ENCODE measurements at regions not wholly inside any gene's neighbourhood (a gene's known extent, or its start where the extent isn't known, plus 50 kb on each side); places are given as distances from the start of the nearest gene placed in this dataset.

DNA sequence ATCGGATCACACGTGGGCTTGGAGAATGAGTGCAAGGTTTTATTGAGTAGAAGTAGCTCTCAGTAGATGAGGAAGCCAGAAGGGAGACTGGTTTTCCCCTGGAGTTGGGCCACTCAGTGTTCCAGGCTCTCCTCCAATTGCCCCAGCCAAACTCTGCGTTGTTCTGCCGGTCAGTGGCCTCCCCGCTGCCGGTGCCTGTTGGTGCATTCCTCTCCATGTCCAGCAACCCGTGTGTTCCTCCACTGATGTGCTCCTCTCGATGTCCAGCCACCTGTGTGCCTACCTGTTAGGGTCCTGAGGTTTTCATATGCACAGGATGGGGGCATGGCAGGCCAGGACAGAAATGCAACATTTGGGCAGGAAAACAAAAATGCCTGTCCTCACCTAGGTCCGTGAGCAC, 888.0 kb upstream of the PTPRD start:
- TF ChIP-seq, protein P1, sequence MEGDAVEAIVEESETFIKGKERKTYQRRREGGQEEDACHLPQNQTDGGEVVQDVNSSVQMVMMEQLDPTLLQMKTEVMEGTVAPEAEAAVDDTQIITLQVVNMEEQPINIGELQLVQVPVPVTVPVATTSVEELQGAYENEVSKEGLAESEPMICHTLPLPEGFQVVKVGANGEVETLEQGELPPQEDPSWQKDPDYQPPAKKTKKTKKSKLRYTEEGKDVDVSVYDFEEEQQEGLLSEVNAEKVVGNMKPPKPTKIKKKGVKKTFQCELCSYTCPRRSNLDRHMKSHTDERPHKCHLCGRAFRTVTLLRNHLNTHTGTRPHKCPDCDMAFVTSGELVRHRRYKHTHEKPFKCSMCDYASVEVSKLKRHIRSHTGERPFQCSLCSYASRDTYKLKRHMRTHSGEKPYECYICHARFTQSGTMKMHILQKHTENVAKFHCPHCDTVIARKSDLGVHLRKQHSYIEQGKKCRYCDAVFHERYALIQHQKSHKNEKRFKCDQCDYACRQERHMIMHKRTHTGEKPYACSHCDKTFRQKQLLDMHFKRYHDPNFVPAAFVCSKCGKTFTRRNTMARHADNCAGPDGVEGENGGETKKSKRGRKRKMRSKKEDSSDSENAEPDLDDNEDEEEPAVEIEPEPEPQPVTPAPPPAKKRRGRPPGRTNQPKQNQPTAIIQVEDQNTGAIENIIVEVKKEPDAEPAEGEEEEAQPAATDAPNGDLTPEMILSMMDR (IDR thresholded peaks at IDR 0.05) = no peak
- no peak overlapping the region for H3K4me3 ChIP-seq
- no peak for DNase-seq (ENCODE audit: low spot score)
- no peak overlapping the region for H3K27ac ChIP-seq

DNA sequence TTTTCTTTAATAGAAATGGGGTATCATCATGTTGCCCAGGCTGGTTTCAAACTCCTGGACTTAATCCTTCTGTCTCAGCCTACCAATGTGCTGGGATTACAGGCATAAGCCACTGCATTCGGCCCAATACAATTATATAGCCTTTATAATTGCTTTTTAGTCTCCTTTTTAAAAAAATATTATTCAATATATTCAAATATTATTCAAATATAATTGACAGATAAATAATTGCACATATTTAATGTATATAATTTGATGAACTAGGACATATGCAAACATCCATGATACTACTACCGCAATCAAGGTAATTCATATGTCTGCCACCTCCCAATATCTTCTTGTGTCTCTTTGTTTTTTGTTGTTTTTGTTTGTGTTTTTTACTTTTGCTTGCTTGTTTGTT, 894.2 kb upstream of the PTPRD start:
- no peak for DNase-seq (ENCODE audit: low spot score)
- H3K4me3 ChIP-seq = no peak overlapping the region
- TF ChIP-seq, protein P1 (IDR thresholded peaks at IDR 0.05) = no peak
- no peak overlapping the region for H3K27ac ChIP-seq

DNA sequence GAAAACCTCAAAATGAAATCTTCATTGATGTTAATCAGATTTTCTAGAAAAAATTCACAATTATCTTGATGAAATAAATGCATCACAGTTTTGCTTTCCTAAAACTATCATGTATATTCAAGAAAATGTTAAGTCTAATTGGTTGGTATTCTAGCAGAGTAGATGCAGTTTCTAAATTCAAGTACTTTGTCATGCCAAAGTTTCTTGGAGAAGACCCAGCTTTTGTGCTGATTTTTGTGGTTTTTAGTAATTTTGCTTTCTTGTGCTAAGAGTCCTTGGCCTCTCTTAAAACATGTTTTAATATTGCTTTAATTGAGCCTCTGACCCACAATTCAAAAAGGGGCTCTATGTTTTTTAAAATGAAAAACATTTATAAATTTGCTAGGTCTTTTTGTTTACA, 924.8 kb upstream of the PTPRD start:
- no peak overlapping the region for H3K27ac ChIP-seq
- no peak overlapping the region for H3K4me3 ChIP-seq
- DNase-seq (ENCODE audit: low spot score) = no peak
- TF ChIP-seq, protein P1 (IDR thresholded peaks at IDR 0.05) = no peak

DNA sequence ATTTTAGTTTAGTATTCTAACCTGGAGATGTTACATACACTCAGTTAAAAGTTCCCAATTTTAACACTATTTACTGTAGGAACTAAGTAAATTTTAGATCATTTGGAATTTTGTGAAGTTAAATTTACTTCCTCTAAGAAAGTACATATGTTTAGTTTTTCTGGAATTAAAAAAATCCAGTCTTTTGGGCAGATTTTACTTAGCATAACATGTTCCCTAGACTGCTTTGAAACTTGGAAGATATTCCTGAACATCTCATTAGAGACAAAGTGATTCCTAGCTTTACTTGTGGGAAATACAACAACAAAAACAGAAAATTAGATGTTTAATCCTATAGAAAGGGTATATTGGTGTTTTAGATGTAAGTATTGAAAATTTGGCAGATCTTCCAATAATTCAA, 930.0 kb upstream of the PTPRD start:
- no peak overlapping the region for H3K27ac ChIP-seq
- TF ChIP-seq, protein P1 (IDR thresholded peaks at IDR 0.05) = no peak

DNA sequence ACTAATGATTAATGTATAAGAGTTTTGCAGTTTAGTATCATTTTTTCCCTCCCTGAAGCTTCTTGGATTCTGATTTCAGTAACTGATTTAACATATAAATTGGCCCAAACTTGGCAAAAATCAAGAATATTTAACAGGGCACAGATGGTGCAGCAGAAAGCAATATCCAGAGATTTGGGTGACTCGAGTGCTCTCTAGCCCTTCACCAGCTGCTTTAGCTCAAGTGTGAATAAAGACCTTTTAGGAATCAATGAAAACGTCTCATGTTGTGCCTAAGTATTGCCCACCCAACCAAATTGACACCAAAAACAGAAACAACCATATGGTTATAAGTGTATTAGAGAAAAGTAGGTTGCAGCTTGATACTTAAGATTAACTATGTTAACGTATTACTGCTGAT, 933.4 kb upstream of the PTPRD start:
- TF ChIP-seq, protein P1 (IDR thresholded peaks at IDR 0.05) = no peak
- Histone ChIP-seq H3K27ac (no peak overlapping the region), H3K4me3 (no peak overlapping the region)
- DNase-seq (ENCODE audit: low spot score) = no peak

More for the DNA sequence above, 930.0 kb upstream of the PTPRD start:
- DNase-seq (ENCODE audit: low spot score) = no peak
- no peak overlapping the region for H3K4me3 ChIP-seq

DNA sequence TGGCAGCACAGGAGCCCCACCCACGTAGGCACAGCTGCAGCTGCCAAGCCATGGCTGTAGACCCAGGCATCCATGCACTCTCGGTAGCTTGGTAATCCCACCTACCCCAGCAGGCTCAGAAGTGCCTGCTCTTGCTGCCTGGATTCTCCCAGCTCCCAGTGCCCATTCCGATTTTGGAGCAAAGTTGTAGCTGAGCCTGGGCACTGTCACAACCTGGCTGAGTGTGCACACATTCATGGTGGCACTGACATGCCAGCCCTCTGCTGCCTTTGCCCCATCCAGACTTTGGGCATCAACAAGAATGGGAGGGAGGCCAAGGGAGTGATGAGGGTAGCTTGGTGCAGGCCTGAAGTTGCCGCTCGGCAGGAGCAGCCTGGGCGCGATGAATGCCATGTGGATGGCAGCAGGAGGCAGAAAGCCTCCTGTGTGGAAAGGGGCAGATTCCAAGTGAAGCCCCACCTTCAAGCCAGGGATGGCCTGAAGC, 936.6 kb upstream of the PTPRD start:
- TF ChIP-seq, protein P1 (IDR thresholded peaks at IDR 0.05) = no peak
- DNase-seq (ENCODE audit: low spot score) = no peak
- Histone ChIP-seq H3K27ac (no peak overlapping the region), H3K4me3 (no peak overlapping the region)

DNA sequence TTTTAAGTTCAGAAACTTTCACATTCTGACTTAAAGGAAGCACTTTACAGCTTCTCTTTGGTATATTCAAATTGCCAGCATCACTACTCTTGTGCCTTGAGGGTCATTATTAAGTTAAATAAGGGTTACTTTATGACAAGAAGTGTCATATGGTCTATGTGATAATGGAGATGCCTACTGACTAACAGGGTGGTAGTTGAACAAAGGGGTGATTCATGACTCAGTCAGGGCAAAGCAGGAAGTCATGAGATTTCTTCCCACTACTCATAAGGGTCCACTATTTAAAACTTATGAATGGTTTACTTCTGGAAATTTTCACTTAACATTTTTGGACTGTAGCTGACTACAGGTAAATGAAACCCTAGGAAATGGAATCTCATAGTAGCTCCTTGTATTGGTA, 938.3 kb upstream of the PTPRD start:
- TF ChIP-seq, protein P1 (IDR thresholded peaks at IDR 0.05) = no peak
- no peak overlapping the region for H3K4me3 ChIP-seq

More for the DNA sequence above, 938.3 kb upstream of the PTPRD start:
- no peak overlapping the region for H3K27ac ChIP-seq
- DNase-seq (ENCODE audit: low spot score) = no peak

Measured in coronary artery (tissue), 2 donors.